ENCODE measurements at regions not wholly inside any gene's neighbourhood (a gene's known extent, or its start where the extent isn't known, plus 50 kb on each side); places are given as distances from the start of the nearest gene placed in this dataset.

- no peaks in the 10 kb centered on the region for H3K36me3 ChIP-seq (replicated peaks in 1 of 2; ENCODE audit: control insufficient read depth in 1 of 2, insufficient read depth in 2 of 2, low read length in 1 of 2)
- H3K4me3 ChIP-seq (ENCODE audit: low read depth in 2 of 2, low read length in 1 of 2), result no peak overlapping the region
- H3K4me2 ChIP-seq, result no peak overlapping the region
- H3K27ac ChIP-seq (ENCODE audit: low read depth in 2 of 2, low read length in 1 of 2), result peak overlapping the region in 1 of 2 experiments; percentile 50; a peak in 1 of 4 replicates
- WGBS (ENCODE audit: low lambda C conversion rate), result 32% methylated on average over 6 of the region's 6 CpGs
- no peaks in the 10 kb centered on the region for H3K79me2 ChIP-seq (ENCODE audit: insufficient read depth)
- CTCF ChIA-PET, result interaction anchor here (0.9 to 1.3 kb wide), 3 partner anchors 10 to 20 kb away, joined by 3 to 5 read pairs (median 3); no protein-coding TSS in a partner anchor
- TF ChIP-seq PBX3 (IDR thresholded peaks at IDR 0.05) (peak; percentile 36; the same call in 1 of the 2 replicates), USF2 (IDR thresholded peaks at IDR 0.05; ENCODE audit: borderline replicate concordance, low read depth, low read length) (no peak), RXRA (IDR thresholded peaks at IDR 0.05; ENCODE audit: borderline replicate concordance, low read depth) (no peak), RAD21 (IDR thresholded peaks at IDR 0.05; ENCODE audit: low read length) (no peak), SIN3A (IDR thresholded peaks at IDR 0.05; ENCODE audit: borderline replicate concordance, low read depth, low read length) (no peak), CTCF (IDR thresholded peaks at IDR 0.05) (no peak), NFIC (IDR thresholded peaks at IDR 0.05; ENCODE audit: borderline replicate concordance) (peak; percentile 19; the same call in 1 of the 2 replicates), EP300 (IDR thresholded peaks at IDR 0.05; ENCODE audit: borderline replicate concordance in 1 of 2, low read depth in 1 of 2, low read length in 1 of 2) (no peak)
- H3K4me1 ChIP-seq (ENCODE audit: control insufficient read depth in 1 of 2, insufficient read depth in 2 of 2, low read depth in 1 of 2, low read length in 1 of 2), result peaks cover 0 to 9% of the 10 kb centered on the region in 2 experiments; a peak in 2 of 4 replicates
- no peaks in the 10 kb centered on the region for H3K9me3 ChIP-seq
- H3K9me2 ChIP-seq, result no peaks in the 10 kb centered on the region
- no peak overlapping the region for H3K9ac ChIP-seq
- H3F3A ChIP-seq (replicated peaks; ENCODE audit: insufficient read depth), result no peaks in the 10 kb centered on the region
- POLR2A ChIA-PET, result no interaction called here
- H3K27me3 ChIP-seq (ENCODE audit: insufficient read depth), result no peaks in the 10 kb centered on the region
- no peak for DNase-seq
- H2AFZ ChIP-seq (ENCODE audit: low read depth), result peak overlapping the region; percentile 20; the same call in 1 of the 2 replicates
- H4K20me1 ChIP-seq (ENCODE audit: insufficient read depth), result no peaks in the 10 kb centered on the region
These were observed 95.1 kb upstream of the PDZRN3 start for GRCh38 chr3:73719861-73720260.

GRCh38 chr3:73719413-73719851 is 94.7 kb upstream of the PDZRN3 start:
- H3K36me3 ChIP-seq (replicated peaks in 1 of 2; ENCODE audit: control insufficient read depth in 1 of 2, insufficient read depth in 2 of 2, low read length in 1 of 2), result no peaks in the 10 kb centered on the region
- no peaks in the 10 kb centered on the region for H3K9me2 ChIP-seq
- H3K79me2 ChIP-seq (ENCODE audit: insufficient read depth), result no peaks in the 10 kb centered on the region
- no peaks in the 10 kb centered on the region for H3F3A ChIP-seq (replicated peaks; ENCODE audit: insufficient read depth)
- peak overlapping the region in 1 of 2 experiments; percentile 50; a peak in 1 of 4 replicates for H3K27ac ChIP-seq (ENCODE audit: low read depth in 2 of 2, low read length in 1 of 2)
- ChIA-PET POLR2A (no interaction called here), CTCF (interaction anchor here (0.9 to 1.3 kb wide), 3 partner anchors 10 to 20 kb away, joined by 3 to 5 read pairs (median 3); no protein-coding TSS in a partner anchor)
- DNase-seq, result no peak
- no peaks in the 10 kb centered on the region for H3K27me3 ChIP-seq (ENCODE audit: insufficient read depth)
- no peak overlapping the region for H3K9ac ChIP-seq
- H3K9me3 ChIP-seq, result no peaks in the 10 kb centered on the region
- no peak overlapping the region for H3K4me3 ChIP-seq (ENCODE audit: low read depth in 2 of 2, low read length in 1 of 2)
- no peaks in the 10 kb centered on the region for H4K20me1 ChIP-seq (ENCODE audit: insufficient read depth)
- peaks cover 0 to 9% of the 10 kb centered on the region in 2 experiments; a peak in 2 of 4 replicates for H3K4me1 ChIP-seq (ENCODE audit: control insufficient read depth in 1 of 2, insufficient read depth in 2 of 2, low read depth in 1 of 2, low read length in 1 of 2)
- no peak overlapping the region for H3K4me2 ChIP-seq
- WGBS (ENCODE audit: low lambda C conversion rate), result 77% methylated on average over 5 of the region's 5 CpGs
- peak overlapping the region; percentile 20; the same call in 1 of the 2 replicates for H2AFZ ChIP-seq (ENCODE audit: low read depth)
- no peak for TF ChIP-seq RXRA (IDR thresholded peaks at IDR 0.05; ENCODE audit: borderline replicate concordance, low read depth)
- no peak for TF ChIP-seq NFIC (IDR thresholded peaks at IDR 0.05; ENCODE audit: borderline replicate concordance)
- no peak for TF ChIP-seq RAD21 (IDR thresholded peaks at IDR 0.05; ENCODE audit: low read length)
- TF ChIP-seq NRF1 (IDR thresholded peaks at IDR 0.05; ENCODE audit: low read depth, low read length), result no peak
- no peak for TF ChIP-seq MXI1 (IDR thresholded peaks at IDR 0.05; ENCODE audit: low read depth, low read length)
- no peak for TF ChIP-seq SMC3 (IDR thresholded peaks at IDR 0.05; ENCODE audit: low read depth, low read length)
- TF ChIP-seq IRF3 (IDR thresholded peaks at IDR 0.05; ENCODE audit: low read depth, low read length), result no peak
- TF ChIP-seq PBX3 (IDR thresholded peaks at IDR 0.05), result no peak
- TF ChIP-seq TAF1 (IDR thresholded peaks at IDR 0.05; ENCODE audit: borderline replicate concordance, low read depth, low read length), result no peak
- TF ChIP-seq SIN3A (IDR thresholded peaks at IDR 0.05; ENCODE audit: borderline replicate concordance, low read depth, low read length), result no peak
- TF ChIP-seq USF2 (IDR thresholded peaks at IDR 0.05; ENCODE audit: borderline replicate concordance, low read depth, low read length), result no peak
- no peak for TF ChIP-seq FOXM1 (IDR thresholded peaks at IDR 0.05; ENCODE audit: low read depth)
- TF ChIP-seq CHD2 (IDR thresholded peaks at IDR 0.05; ENCODE audit: low read length, partially characterized antibody), result no peak
- no peak for TF ChIP-seq TCF12 (IDR thresholded peaks at IDR 0.05)
- TF ChIP-seq USF1 (IDR thresholded peaks at IDR 0.05; ENCODE audit: borderline replicate concordance, low read depth), result no peak
